Neural cell (in vitro differentiated cells): ENCODE measurements at regions not wholly inside any gene's neighbourhood (a gene's known extent, or its start where the extent isn't known, plus 50 kb on each side); places are given as distances from the start of the nearest gene placed in this dataset.
A peak's percentile ranks its signal among the peaks of the same experiment; 100 is the strongest.

ENCODE experiments used
- CTCF ChIP-seq: fragments of 450-650 bp; IDR thresholded peaks from 2 replicates; pipeline ENCODE4 v1.5.1; 2014; ENCODE audit warnings: antibody characterized with exemption, mild to moderate bottlenecking, moderate library complexity; ENCODE audit not compliant: poor library complexity, severe bottlenecking
- EP300 ChIP-seq: fragments of 450-650 bp; conservative IDR thresholded peaks from 2 replicates; pipeline ENCODE4 v1.6.1; 2014; ENCODE audit warnings: antibody characterized with exemption, mild to moderate bottlenecking, moderate library complexity; ENCODE audit not compliant: poor library complexity, severe bottlenecking
- EZH2 ChIP-seq: fragments of 200-600, 300-800 bp; shearing (Covaris generic), sonication (generic); IDR thresholded peaks from 2 replicates; pipeline ENCODE4 v1.6.1; 2014; ENCODE audit warnings: antibody characterized with exemption, low read length, borderline replicate concordance, mild to moderate bottlenecking; ENCODE audit not compliant: insufficient read depth, poor library complexity, severe bottlenecking
- MXI1 ChIP-seq: fragments of 450-650 bp; conservative IDR thresholded peaks from 2 replicates; pipeline ENCODE4 v1.6.1; 2014; ENCODE audit warnings: antibody characterized with exemption, mild to moderate bottlenecking; ENCODE audit not compliant: poor library complexity, severe bottlenecking
- POLR2AphosphoS5 ChIP-seq: IDR thresholded peaks from 2 replicates; pipeline ENCODE4 v1.6.1; 2012
- RAD21 ChIP-seq: fragments of 450-650 bp; conservative IDR thresholded peaks from 2 replicates; pipeline ENCODE4 v1.6.1; 2014; ENCODE audit warnings: antibody characterized with exemption, mild to moderate bottlenecking, moderate library complexity
- REST ChIP-seq: IDR thresholded peaks from 2 replicates; pipeline ENCODE4 v1.6.1; 2012; ENCODE audit warnings: borderline replicate concordance
- SMC3 ChIP-seq: fragments of 450-650 bp; conservative IDR thresholded peaks from 2 replicates; pipeline ENCODE4 v1.6.1; 2014; ENCODE audit warnings: antibody characterized with exemption, mild to moderate bottlenecking, moderate library complexity; ENCODE audit not compliant: poor library complexity
- TAF1 ChIP-seq: IDR thresholded peaks from 2 replicates; pipeline ENCODE4 v1.6.1; 2012; ENCODE audit warnings: low read depth

- TF ChIP-seq RAD21 (no peak), CTCF (no peak), POLR2AphosphoS5 (peak; percentile 20), MXI1 (no peak), EZH2 (no peak), EP300 (peak; percentile 22), SMC3 (no peak), TAF1 (no peak), REST (peak; percentile 40)
These were observed 144.6 kb downstream of the SLC30A10 start for GRCh38 chr1:219783605-219784235.
